HG03520 (cell line): ENCODE measurements at regions not wholly inside any gene's neighbourhood (a gene's known extent, or its start where the extent isn't known, plus 50 kb on each side); places are given as distances from the start of the nearest gene placed in this dataset.
"Not testable (repeated sequence)": the region's sequence is repeated elsewhere in the genome, so short reads cannot be mapped to it uniquely, and the experiment has no call there.

ENCODE experiments used
- ATAC-seq: cut with Tn5 transposase; IDR thresholded peaks from one replicate; pipeline ENCODE4 v1.9.1; 2021; ENCODE audit warnings: mild to moderate bottlenecking, moderate library complexity; ENCODE audit not compliant: unreplicated experiment

GRCh38 chr11:45390407-45390806 lies 104.3 kb upstream of the SYT13 start:
- ATAC-seq: no peak

DNA sequence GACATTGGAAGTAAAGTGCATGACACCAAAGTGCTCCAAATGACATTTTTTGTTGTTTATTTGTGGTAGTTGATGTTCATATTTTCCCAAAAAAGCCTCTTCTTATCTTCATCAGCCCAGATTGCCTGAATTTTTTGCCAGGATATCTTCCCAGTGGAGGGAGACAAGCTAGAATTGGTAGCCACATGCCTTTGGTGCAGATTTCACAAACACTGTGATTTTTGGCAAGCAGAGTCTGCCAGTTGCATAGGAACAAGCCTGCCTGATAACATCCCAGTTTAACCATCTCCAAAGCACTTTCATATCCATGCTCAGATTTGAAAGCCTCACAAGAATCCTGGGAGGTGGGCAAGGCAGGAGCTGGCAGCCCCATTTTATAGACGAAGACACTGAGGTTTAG lies 102.3 kb upstream of the SYT13 start:
- no peak for ATAC-seq

DNA sequence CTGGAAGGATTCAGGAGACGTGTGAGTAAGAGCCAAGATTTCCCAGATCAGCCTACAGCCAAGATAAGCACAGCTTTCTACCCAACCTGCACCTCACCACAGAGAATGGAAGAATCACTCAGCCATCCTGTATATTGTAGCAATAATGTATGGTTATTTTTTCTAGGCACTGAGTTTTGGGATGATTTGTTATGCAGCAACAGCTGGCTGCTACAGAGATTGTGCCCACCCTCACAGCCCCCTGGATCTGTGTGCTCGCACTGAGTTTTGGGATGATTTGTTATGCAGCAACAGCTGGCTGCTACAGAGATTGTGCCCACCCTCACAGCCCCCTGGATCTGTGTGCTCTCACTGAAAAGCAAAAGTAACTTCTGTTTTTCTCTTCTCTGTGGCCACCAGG lies 101.7 kb upstream of the SYT13 start:
- ATAC-seq: not testable (repeated sequence)

GRCh38 chr11:45386972-45387371 lies 100.8 kb upstream of the SYT13 start:
- no peak for ATAC-seq

DNA sequence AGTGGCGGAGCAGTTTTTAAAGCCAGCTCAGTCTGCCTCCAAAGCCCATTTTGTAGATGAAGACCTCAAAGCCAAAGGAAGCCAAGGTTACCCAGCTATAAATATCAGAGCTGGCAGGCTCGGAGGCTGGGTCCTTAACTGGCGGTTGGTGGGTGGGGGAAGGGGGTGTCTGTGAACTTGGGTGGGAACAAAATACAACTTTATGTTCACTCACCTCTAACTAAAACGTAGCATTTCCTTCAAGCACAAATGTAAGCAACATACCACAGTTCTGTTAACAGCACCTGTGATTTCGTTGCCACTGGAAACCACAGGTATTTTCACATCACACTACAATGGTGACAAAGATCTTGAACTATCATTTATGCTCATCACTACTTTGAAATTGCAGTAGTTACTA lies 99.7 kb upstream of the SYT13 start:
- ATAC-seq: no peak

GRCh38 chr11:45385423-45385822 lies 99.3 kb upstream of the SYT13 start:
- ATAC-seq: no peak

- ATAC-seq: no peak
Measured at GRCh38 chr11:45384711-45385241, 98.6 kb upstream of the SYT13 start.

- ATAC-seq: no peak
Measured at GRCh38 chr11:45384016-45384415, 97.9 kb upstream of the SYT13 start.

- no peak for ATAC-seq
Measured at GRCh38 chr11:45383224-45383623, 97.1 kb upstream of the SYT13 start.

DNA sequence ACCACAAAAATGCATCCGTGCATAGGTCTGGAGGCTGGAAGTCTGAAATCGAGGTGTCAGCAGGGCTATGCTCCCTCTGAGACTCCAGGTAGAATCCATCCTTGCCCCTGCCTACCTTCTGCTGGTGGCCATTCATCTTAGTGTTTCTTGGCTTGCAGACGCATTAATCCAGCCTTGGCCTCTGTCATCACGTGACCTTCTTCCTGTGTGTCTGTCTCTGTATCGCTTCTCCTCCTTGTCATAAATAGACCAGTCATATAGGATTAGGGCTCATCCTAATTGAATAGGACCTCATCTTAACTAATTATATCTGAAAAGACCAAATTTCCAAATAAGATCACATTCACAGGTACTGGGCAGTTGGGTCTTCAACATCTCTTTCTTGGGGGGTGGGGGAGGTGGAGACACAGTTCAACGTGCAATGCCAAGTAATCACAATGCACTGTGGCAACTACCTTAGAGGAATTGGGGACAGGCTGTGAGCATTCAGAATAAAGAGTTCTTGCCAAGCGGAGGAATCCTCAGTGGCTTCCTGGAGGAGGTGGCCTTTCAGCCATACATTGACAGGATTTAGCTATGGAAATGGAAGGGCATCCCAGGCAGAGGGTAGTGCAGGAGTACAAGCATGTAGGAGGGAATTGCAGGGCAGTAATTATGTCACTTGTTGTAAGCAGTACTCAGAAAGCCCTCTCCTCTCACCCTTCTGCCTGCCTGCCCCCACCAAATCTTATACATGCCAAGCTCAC lies 96.2 kb upstream of the SYT13 start:
- ATAC-seq: no peak

DNA sequence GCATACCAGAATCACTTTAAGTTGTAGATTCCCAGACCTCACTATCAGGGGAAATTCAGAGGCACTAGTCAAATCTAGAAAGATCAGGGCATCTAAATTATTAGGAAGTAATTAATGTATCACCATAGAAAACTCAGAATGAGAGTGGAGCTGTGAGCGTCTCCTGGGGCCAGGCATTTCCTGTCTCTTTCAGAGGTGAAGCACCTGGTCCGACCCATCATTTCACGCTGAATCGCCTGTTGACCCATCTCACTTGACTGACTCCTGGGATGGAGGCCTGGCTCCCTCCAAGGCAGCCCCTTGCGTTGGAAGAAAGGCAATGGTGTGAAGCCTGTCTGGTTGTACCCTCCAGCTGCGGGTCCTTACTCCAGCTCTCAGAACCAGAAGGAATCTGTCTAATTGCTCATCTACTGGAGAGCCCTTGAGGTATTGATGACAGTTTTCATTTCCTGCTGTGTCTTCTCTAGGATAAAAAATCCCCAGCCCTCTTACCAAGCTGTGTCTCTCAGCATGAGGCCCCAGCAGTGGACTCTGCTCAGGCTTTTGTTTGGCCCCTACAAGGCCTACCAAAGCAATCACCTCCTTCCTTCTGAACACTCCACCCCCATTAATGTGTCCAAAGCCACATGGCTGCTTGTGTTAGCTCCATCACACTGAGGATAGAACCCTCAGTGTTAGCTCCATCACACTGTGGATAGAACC lies 93.2 kb upstream of the SYT13 start:
- ATAC-seq: no peak

DNA sequence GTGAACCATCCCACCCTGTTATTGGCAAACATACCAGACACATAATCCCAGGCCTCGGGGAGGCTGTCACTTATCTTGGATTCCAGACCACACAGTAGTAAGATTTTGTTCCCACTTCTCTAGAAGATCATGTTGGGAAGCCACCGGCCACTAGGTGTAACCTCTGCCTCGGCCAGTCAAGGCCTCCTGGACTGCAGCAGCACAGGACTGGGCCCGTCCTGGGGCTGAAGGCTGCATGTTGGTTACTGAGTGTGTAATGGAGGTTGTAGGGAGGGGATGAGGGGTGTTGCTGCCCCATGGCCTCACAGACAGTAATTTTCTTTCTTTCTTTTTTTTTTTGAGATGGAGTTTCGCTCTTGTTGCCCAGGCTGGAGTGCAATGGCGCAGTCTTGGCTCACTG lies 92.4 kb upstream of the SYT13 start:
- no peak for ATAC-seq

DNA sequence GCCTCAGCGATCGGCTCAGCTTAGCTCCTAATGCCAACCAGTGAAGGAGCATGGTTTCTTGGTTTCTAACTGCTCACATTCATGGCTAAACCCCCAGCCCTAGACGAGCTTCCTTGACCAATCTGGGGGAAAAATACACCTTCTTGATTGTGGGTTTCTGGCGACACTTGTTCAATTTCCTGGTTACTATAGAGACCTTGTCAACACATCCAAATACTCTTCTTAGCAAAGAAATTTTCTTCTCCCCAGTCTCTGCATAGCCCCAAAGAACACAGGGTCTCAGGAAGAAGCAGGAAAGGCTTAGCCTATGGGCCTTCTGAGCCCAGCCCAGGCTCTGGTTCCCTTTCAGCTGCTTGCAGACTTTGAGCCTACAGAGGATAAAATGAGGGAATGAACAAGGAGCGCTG lies 88.5 kb upstream of the SYT13 start:
- ATAC-seq: no peak

DNA sequence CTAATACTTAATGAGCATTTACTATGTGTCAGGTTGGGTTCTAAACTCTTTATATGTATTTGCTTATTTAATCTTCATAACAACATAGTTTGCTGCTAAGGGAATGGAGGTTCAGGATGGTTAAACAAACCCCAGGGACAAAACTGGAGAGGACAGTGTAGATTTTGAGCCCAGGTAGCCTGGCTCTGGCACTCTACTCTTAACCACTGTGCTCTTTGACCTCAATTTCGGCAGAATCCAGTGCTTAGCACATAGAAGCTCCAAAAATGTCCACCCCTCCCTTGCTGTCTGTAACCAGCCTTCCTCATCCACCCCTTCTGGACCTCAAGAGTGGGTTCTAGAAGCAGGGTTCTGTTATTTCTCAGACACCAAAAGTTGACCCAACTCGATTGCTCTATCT lies 88.0 kb upstream of the SYT13 start:
- ATAC-seq: no peak

- no peak for ATAC-seq
Measured at GRCh38 chr11:45373506-45374035, 87.4 kb upstream of the SYT13 start.

DNA sequence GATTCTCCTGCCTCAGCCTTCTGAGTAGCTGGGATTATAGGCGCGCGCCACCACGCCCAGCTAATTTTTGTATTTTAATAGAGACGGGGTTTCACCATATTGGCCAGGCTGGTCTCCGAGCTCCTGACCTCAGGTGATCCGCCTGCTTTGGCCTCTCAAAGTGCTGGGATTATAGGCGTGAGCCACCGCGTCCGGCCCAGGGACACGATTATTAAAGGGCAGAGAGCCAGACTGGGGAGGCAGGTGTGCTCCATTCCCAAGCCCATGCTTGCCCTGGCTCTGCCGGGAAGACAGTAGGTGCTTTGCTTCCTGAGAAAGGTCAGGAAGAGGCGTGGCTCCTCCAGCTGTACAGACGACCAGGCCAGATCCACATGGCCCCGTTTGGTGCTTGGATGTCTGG lies 86.3 kb upstream of the SYT13 start:
- ATAC-seq: not testable (repeated sequence)

DNA sequence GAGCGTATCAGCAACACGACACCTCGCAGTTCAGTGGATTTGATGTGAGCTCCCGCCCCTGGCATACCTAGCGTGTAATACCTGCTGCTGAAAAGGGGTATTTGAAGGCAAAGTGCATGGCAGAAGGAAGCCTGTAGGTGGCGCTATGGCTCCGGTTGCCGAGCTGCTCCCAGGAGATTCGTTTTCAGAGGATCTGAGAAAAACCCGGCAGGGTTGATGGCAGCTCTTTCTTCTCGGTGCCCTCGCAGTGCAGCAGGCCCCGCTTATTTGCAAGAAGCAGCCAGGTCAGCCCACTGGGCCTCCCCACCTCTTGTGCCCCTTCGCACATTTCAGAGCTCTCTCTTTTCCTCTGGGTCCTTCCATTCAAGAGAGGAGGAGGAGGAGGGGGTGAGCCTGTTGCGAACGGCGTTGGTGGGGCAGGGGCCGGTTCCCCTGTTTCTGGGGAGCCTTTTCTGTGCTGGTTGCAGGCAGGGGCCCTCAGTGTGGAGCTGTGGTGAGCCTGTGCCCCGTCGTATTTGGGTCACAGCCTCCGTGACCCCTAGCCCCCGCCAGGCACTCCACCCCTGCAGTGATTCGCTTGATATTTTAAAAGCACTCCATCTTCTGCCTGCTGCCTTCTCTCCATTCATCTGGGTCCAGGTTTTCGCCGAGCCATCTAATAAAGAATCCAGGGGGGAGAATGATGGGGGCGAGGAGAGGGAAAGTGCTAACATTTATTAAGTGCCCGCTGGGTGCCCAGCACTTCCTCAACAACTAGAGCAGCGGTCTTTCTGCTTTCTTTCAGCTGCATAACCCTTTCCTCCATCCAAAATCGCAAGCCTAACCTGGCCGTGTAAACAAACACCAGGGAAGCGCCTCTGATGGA lies 85.3 kb upstream of the SYT13 start:
- ATAC-seq: no peak

DNA sequence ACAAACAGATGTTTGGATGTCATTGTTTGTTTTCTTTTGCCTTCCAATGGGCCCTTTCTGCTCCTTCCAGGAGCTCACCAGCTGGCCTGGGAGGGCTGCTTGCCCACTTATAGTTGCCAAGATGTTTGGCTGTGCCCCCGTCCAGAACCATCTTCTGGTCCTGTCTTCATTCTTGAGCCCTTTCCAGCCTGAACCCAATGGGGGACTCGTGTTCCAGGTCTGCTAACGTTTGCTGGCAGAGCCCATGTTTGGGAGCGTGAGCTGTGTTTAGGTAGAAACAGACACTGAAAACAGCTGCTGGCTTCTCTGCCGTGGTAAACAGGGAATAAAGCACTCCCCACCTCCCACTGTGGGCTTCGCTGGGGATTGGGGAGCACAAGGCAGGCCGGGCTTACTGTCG lies 83.2 kb upstream of the SYT13 start:
- no peak for ATAC-seq

- no peak for ATAC-seq
Measured at GRCh38 chr11:45368697-45369096, 82.6 kb upstream of the SYT13 start.

DNA sequence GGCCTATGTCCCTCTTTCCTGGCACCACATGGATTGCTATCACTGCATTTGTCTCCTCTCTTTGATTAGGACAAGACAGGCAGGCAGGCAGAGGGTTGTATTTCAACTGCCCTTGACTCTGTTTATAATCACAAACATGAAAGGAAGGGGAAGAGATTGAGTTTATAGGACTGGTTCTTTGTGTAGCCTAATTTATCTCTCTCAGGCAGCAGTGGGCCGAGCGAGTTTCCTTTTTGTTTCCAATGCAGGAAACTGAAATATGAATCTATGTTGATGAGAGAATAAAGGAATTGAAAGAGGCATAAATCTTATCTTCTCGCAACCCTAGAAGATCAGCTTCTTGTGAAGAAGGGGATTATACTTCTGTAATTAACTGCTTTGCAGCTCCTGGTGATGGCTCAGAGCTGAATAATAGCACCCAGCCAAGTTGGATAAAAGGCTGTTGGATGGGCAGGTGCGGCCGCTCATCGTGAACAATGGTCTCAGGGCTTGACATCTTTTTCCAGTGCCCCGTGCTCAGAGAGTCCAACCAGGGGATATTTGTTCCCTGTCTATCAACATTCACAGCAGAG lies 80.6 kb upstream of the SYT13 start:
- ATAC-seq: no peak
